Esophagus squamous epithelium (tissue), 4 donors: ENCODE measurements at regions not wholly inside any gene's neighbourhood (a gene's known extent, or its start where the extent isn't known, plus 50 kb on each side); places are given as distances from the start of the nearest gene placed in this dataset.

Experiments used
- CTCF ChIP-seq, 6 experiments: fragments of 450-650 bp in 4 of 6; fragments of 200-600 bp in 2 of 6; sonication (generic) in 2 of 6; IDR thresholded peaks; one replicate each; pipeline ENCODE4 v1.5.1; 2016 to 2019; ENCODE audit warnings: antibody characterized with exemption in 6 of 6, mild to moderate bottlenecking in 4 of 6, moderate library complexity in 4 of 6
- POLR2A ChIP-seq, 4 donors: fragments of 450-650 bp; IDR thresholded peaks; one replicate each; pipeline ENCODE4 v1.6.1; 2017; ENCODE audit warnings: antibody characterized with exemption in 4 of 4, mild to moderate bottlenecking in 4 of 4, moderate library complexity in 3 of 4

- TF ChIP-seq CTCF (IDR thresholded peaks at IDR 0.05) = no peak
- no peak for TF ChIP-seq POLR2A (IDR thresholded peaks at IDR 0.05)
These were observed 398.6 kb downstream of the SHANK2 start for GRCh38 chr11:70853770-70854108.
